ENCODE measurements at regions not wholly inside any gene's neighbourhood (a gene's known extent, or its start where the extent isn't known, plus 50 kb on each side); places are given as distances from the start of the nearest gene placed in this dataset.

GRCh38 chr10:105494303-105494702 lies 853.2 kb downstream of the SORCS3 start:
- ATAC-seq (no peak), DNase-seq (ENCODE audit: low read depth, low spot score) (no peak)
- H3K27me3 ChIP-seq (ENCODE audit: control insufficient read depth, insufficient read depth, low read length): no peaks in the 10 kb centered on the region
- CTCF ChIA-PET: no interaction called here
- BruUV-seq (replicated peaks): no TSS peak
- no peak overlapping the region for H3K27ac ChIP-seq (ENCODE audit: low read length)
- POLR2A ChIA-PET: no interaction called here
- intact Hi-C loops (cut with micrococcal nuclease; ENCODE audit: unreplicated experiment): no loop called here
- in situ Hi-C loops (cut with HindIII; ENCODE audit: low pct_unique_long_range_greater_than_20kb, low sequenced_read_pairs): no loop called here
- no peaks in the 10 kb centered on the region for H3K9me3 ChIP-seq (ENCODE audit: control insufficient read depth, insufficient read depth, low read depth, low read length)
- TF ChIP-seq REST (IDR thresholded peaks at IDR 0.05; ENCODE audit: insufficient read depth in 1 of 2, low read depth in 2 of 2, low read length in 1 of 2) (no peak), TCF7L2 (IDR thresholded peaks at IDR 0.05; ENCODE audit: low read depth, low read length) (no peak), CTCF (IDR thresholded peaks at IDR 0.05) (no peak), POLR2AphosphoS5 (IDR thresholded peaks at IDR 0.05; ENCODE audit: low read depth, low read length) (no peak)
- H3K4me1 ChIP-seq (ENCODE audit: control insufficient read depth, insufficient read depth, low read length): no peaks in the 10 kb centered on the region
- no peaks in the 10 kb centered on the region for H3K36me3 ChIP-seq (ENCODE audit: control insufficient read depth, insufficient read depth, low read length)
- H3K4me3 ChIP-seq (ENCODE audit: low read depth in 2 of 2, low read length in 2 of 2): no peak overlapping the region

GRCh38 chr10:105473170-105473569 lies 832.1 kb downstream of the SORCS3 start:
- H3K4me3 ChIP-seq (ENCODE audit: low read depth in 2 of 2, low read length in 2 of 2): no peak overlapping the region
- no TSS peak for BruUV-seq (replicated peaks)
- intact Hi-C loops (cut with micrococcal nuclease; ENCODE audit: unreplicated experiment): no loop called here
- POLR2A ChIA-PET: no interaction called here
- DNase-seq (ENCODE audit: low read depth, low spot score): no peak
- H3K4me1 ChIP-seq (ENCODE audit: control insufficient read depth, insufficient read depth, low read length): no peaks in the 10 kb centered on the region
- H3K9me3 ChIP-seq (ENCODE audit: control insufficient read depth, insufficient read depth, low read depth, low read length): no peaks in the 10 kb centered on the region
- H3K27ac ChIP-seq (ENCODE audit: low read length): no peak overlapping the region
- no peak for ATAC-seq
- in situ Hi-C loops (cut with HindIII; ENCODE audit: low pct_unique_long_range_greater_than_20kb, low sequenced_read_pairs): no loop called here
- CTCF ChIA-PET: no interaction called here
- no peaks in the 10 kb centered on the region for H3K27me3 ChIP-seq (ENCODE audit: control insufficient read depth, insufficient read depth, low read length)
- TF ChIP-seq POLR2AphosphoS5 (IDR thresholded peaks at IDR 0.05; ENCODE audit: low read depth, low read length) (no peak), REST (IDR thresholded peaks at IDR 0.05; ENCODE audit: insufficient read depth in 1 of 2, low read depth in 2 of 2, low read length in 1 of 2) (no peak), TCF7L2 (IDR thresholded peaks at IDR 0.05; ENCODE audit: low read depth, low read length) (no peak), CTCF (IDR thresholded peaks at IDR 0.05) (no peak), SIN3A (IDR thresholded peaks at IDR 0.05; ENCODE audit: borderline replicate concordance, insufficient read depth, low read depth, low read length) (no peak)
- H3K36me3 ChIP-seq (ENCODE audit: control insufficient read depth, insufficient read depth, low read length): no peaks in the 10 kb centered on the region

Data from Panc1 (cell line).